Right ventricle myocardium superior (tissue), 1 donor: ENCODE measurements at regions not wholly inside any gene's neighbourhood (a gene's known extent, or its start where the extent isn't known, plus 50 kb on each side); places are given as distances from the start of the nearest gene placed in this dataset.
A peak's percentile ranks its signal among the peaks of the same experiment; 100 is the strongest.
"Not testable (repeated sequence)": the region's sequence is repeated elsewhere in the genome, so short reads cannot be mapped to it uniquely, and the experiment has no call there.

Source experiments
- ATAC-seq: fragments of 200-7000 bp; cut with Tn5 transposase; one replicate; pipeline ENCODE4 v1.9.1; 2020; ENCODE audit warnings: mild to moderate bottlenecking; ENCODE audit not compliant: poor library complexity
- DNase-seq: peaks from one replicate; pipeline ENCODE4 v3.0.0-alpha.2; 2020
- intact Hi-C: fragments of 100-400 bp; cut with DNase I; formaldehyde crosslinking; loops from one replicate; pipeline ENCODE4 v1.11.2; 2022
- donor health status: DM: no; HTN: yes; CAD: no; lungs with severe emphysema.

DNA sequence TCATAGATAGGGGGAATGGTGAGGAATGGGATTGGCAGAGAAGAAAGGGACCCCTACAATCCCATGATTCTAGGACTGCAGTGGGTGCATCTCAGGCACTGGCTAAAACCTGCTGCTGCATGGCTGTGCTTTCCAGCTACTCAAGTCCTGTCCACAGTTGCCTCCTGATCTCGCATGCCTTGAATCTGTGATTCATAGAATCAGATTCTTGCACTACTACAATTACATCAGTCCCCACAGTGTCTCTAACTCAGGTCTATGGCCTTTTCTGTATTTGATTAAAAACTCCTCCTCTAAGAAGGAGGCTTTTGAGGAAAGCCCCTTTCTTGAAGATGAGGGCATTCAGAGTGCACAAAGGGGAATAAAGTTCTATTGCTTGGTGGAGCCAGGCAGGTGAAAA is 117.4 kb downstream of the LRATD1 start:
- no peak for ATAC-seq
- intact Hi-C loops = no loop called here
- DNase-seq = no peak

DNA sequence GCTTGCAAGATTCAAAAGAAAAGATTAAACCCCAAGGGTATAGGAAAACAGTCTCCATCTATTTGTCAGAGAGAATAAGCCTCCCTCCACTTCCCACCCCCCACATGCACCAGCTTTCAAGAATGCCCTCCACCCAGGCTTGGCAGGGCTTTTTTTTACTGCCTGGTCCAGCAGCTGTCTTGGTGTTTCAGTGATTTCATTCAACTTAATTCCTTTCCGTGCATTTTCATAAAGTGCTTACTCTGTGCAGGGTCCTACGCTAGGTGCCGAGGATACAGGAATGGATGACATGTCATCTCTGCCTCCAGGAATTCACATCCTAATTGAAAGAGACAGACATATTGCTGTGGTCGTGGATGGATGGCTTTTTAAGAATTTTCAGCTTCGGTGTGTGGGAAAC is 117.9 kb downstream of the LRATD1 start:
- DNase-seq (no peak), ATAC-seq (no peak)
- intact Hi-C loops = no loop called here

DNA sequence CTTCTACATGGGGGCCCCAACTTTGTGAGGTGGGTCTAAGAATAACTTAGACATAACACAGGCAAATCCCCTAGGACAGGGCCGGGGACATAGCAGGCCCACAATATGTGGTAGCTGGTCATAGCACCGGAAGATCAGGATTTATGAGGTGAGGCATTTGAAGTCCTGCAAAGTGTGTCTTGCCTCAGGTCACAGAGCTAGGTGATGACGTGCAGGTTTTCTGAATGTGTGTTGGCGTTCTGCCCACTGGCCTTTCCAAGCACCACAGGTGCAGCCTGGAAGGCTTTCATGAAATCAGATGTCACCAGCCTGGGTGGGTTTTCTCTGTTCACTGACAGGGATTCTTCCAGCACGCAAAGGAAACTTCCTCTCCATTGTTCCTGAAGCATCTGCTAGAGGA is 119.1 kb downstream of the LRATD1 start:
- ATAC-seq = no peak
- no peak for DNase-seq
- intact Hi-C loops = no loop called here

DNA sequence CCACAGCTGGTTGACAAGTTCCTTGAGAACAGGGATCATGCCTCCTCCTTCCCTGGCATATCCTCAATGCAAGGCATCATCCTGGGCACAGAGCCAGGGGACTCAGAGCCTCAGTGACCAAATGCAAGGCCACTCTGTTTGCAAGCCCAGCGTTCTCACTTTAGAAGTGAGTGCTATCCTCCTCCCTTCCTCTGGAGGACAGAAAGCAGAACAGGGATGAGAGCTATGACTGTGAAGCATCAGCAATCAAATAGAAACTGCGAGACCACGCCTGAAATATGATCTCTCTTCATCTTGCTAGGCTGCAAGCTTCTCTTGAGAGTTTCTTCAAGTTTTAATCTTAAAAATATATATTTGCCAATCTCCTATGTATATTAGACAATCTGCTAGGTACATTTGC is 119.8 kb downstream of the LRATD1 start:
- DNase-seq (no peak), ATAC-seq (no peak)
- intact Hi-C loops = no loop called here

- DNase-seq = no peak
- intact Hi-C loops = no loop called here
- no peak for ATAC-seq
Observed at GRCh38 chr2:14756122-14756541, 123.6 kb downstream of the LRATD1 start.

- ATAC-seq (no peak), DNase-seq (no peak)
- intact Hi-C loops = no loop called here
Observed at GRCh38 chr2:14756981-14757657, 124.6 kb downstream of the LRATD1 start.

GRCh38 chr2:14759082-14759481 is 126.6 kb downstream of the LRATD1 start:
- intact Hi-C loops = no loop called here
- no peak for DNase-seq
- ATAC-seq = no peak

GRCh38 chr2:14760169-14760568 is 127.7 kb downstream of the LRATD1 start:
- DNase-seq = no peak
- ATAC-seq = no peak
- intact Hi-C loops = no loop called here

- ATAC-seq = no peak
- intact Hi-C loops = no loop called here
- no peak for DNase-seq
Observed at GRCh38 chr2:14761118-14761517, 128.6 kb downstream of the LRATD1 start.

- DNase-seq (no peak), ATAC-seq (no peak)
- intact Hi-C loops = no loop called here
Observed at GRCh38 chr2:14773696-14774095, 141.2 kb downstream of the LRATD1 start.

DNA sequence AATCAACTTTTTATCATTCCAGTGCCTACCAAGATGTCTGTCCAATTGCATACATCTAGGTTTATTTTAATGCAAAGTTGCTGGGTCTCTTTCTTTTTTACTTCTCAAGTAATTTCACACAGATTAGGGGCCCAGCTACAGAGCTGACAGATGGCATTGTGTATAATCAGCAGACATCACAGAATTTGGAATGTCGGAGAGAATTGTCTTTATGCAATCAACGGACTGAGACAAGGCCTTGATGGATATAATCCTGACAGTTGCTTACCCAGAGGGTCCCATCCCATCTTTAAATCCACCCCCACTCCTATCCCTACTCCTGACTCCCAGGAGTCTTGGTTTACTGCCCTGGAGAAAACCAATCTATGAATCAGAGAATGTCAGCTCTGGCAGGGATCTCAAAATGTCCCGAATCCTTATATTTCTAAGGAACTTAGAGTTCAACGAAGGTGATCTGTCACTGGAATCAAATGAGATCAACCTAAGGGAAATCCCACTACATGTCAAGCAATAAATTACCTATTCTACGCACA is 142.0 kb downstream of the LRATD1 start:
- no peak for DNase-seq
- intact Hi-C loops = no loop called here
- no peak for ATAC-seq

GRCh38 chr2:14776216-14776615 is 143.7 kb downstream of the LRATD1 start:
- ATAC-seq = no peak
- intact Hi-C loops = no loop called here
- no peak for DNase-seq

DNA sequence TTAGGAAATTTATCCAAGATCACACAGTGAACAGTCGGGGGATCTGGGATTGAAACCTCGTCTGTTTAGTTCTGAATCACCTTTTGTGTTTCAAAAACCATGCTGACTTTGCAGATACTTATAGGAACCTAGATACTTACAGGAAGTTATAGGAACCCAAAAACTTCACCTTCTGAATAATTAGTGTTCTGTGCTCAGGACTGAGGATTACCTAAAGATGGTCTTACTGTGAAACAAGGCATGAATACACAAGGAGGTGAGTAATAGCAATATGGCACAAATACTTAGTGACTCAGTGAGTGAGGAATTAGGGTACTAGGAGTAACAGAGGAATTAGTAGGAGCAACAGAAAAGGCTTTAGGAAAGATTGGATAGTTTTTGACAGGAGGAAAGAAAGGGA is 145.5 kb downstream of the LRATD1 start:
- intact Hi-C loops = no loop called here
- ATAC-seq = no peak
- no peak for DNase-seq

DNA sequence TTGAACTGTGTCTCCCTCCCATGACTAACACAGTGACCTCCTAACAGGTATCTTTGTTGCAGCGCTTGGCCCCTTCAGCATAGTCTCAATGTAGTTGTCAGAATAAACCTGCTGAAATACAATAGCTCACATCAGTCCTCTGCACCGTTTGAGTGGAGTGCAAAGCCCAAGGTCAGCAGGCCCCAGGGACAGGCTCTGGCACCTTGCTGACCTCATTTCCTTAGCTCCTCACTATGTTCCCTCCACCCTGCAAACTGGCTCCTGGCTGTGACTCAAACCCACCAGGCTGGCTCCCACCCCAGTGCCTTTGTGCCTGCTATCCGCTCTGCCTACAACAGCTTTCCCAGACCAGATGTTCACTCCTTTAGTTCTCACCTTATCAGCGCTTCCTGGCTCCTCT is 146.7 kb downstream of the LRATD1 start:
- intact Hi-C loops = no loop called here
- no peak for DNase-seq
- ATAC-seq = no peak

GRCh38 chr2:14781142-14781541 is 148.6 kb downstream of the LRATD1 start:
- DNase-seq (no peak), ATAC-seq (no peak)
- intact Hi-C loops = no loop called here

DNA sequence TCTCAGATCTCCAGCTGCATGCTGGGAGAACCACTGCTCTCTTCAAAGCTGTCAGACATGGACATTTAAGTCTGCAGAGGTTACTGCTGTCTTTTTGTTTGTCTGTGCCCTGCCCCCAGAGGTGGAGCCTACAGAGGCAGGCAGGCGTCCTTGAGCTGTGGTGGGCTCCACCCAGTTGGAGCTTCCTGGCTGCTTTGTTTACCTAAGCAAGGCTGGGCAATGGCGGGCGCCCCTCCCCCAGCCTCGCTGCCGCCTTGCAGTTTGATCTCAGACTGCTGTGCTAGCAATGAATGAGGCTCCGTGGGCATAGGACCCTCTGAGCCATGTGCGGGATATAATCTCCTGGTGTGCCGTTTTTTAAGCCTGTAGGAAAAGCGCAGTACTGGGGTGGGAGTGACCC is 156.3 kb downstream of the LRATD1 start:
- intact Hi-C loops, DNase-seq, ATAC-seq: not testable (repeated sequence)

DNA sequence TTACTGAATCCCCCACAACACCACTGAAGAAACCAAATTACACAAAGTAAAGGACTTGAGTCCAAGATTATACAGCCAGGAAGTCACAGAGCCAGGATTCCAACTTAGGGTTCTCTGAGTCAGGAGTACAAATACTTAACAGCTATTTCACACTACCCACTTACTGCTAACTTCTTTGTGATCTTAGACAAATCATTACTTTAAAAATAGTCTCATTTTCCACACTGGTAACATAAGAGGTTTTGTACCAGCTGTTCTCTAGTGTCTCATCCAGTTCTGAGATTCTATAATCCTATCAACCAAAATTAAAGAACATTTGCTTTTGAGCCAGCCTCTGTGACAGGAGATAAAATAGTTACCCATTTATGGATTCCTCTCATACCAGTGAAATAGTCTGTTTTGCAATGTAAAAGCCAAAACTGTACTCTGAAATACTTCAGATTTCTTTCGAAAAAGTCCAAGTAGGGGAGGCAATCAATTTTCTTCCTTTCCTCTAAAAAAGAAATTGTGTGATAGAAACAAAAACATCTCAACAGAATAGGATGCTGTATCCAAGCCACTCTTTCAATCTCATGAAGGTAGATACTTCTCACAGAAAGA is 157.6 kb downstream of the LRATD1 start:
- intact Hi-C loops = no loop called here
- DNase-seq (no peak), ATAC-seq (no peak)

- no peak for ATAC-seq
- intact Hi-C loops = no loop called here
- no peak for DNase-seq
Observed at GRCh38 chr2:14803994-14804393, 171.5 kb downstream of the LRATD1 start.

GRCh38 chr2:14804902-14805301 is 172.4 kb downstream of the LRATD1 start:
- no peak for DNase-seq
- ATAC-seq = no peak
- intact Hi-C loops = no loop called here

DNA sequence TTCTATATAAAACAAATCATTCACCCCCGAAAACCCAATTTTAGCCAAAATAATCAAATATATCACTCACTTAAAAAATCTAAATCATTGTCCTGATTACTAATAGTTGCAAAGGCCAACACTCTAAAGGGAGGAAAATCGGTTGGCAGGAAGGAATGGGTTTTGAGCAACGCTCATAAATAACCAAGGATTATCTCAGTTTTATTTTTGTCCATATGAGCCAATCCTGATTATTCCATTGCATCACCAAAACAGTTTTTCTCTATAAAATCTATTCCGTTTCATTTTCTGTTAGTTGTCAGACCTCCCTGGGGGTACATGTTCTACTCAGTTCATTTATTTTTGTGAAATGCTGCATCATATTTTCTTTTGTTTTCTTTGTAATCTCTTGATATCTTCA is 174.1 kb downstream of the LRATD1 start:
- no peak for ATAC-seq
- DNase-seq = no peak
- intact Hi-C loops = no loop called here

DNA sequence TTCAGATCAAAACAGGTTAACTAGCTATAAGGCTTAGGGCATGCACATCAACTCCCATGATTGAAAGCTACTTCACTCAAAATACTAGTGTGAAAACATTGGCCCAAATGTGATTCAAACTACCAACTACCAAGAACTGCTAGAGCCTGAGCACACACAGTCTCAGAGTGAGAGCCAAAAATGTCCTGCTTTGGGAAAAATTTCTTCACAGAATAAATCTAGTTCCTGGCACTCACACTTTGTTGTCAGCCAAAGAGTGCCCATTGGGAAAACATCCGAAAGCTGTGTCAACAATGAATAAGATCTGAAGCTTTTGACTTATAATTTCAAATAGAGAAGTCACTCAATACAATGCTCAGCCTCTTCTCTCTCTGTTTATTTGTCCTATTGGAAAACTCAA is 182.7 kb downstream of the LRATD1 start:
- intact Hi-C loops = no loop called here
- DNase-seq (no peak), ATAC-seq (peak; percentile 25)
